ENCODE measurements at regions not wholly inside any gene's neighbourhood (a gene's known extent, or its start where the extent isn't known, plus 50 kb on each side); places are given as distances from the start of the nearest gene placed in this dataset.

- peak in 5 of 7 experiments; percentile 58 to 88 (median 80) for TF ChIP-seq CTCF (IDR thresholded peaks at IDR 0.05)
- no peak for TF ChIP-seq POLR2A (IDR thresholded peaks at IDR 0.05)
- Histone ChIP-seq H3K27me3 (no peaks in the 10 kb centered on the region), H3K4me3 (no peak overlapping the region), H3K36me3 (no peaks in the 10 kb centered on the region), H3K9me3 (no peaks in the 10 kb centered on the region), H3K4me1 (peaks cover 0 to 6% (median 0%) of the 10 kb centered on the region in 4 donors), H3K27ac (no peak overlapping the region)
- intact Hi-C loops (cut with DNase I; ENCODE audit: low total_unique reads): loop anchor here (10.0 kb wide), 1 partner anchor 176 kb away; no protein-coding TSS in a partner anchor
- 39 to 50% (median 46%) methylated on average over 5 of the region's 5 CpGs for WGBS, 5 donors
- peak; percentile 65 to 89 for DNase-seq
Measured at GRCh38 chr12:66860752-66861750, 182.2 kb upstream of the GRIP1 start.

- no peaks in the 10 kb centered on the region for H3K36me3 ChIP-seq
- H3K9me3 ChIP-seq: no peaks in the 10 kb centered on the region
- 84 to 91% (median 89%) methylated on average over 3 of the region's 3 CpGs for WGBS, 5 donors
- no peak overlapping the region for H3K27ac ChIP-seq
- H3K4me3 ChIP-seq: no peak overlapping the region
- intact Hi-C loops (cut with DNase I; ENCODE audit: low total_unique reads): loop anchor here (10.0 kb wide), 1 partner anchor 178 kb away; no protein-coding TSS in a partner anchor
- H3K4me1 ChIP-seq: peaks cover 0 to 6% (median 0%) of the 10 kb centered on the region in 4 donors
- no peak for DNase-seq
- TF ChIP-seq POLR2A (IDR thresholded peaks at IDR 0.05): no peak
- no peak for TF ChIP-seq CTCF (IDR thresholded peaks at IDR 0.05)
- TF ChIP-seq POLR2AphosphoS5 (IDR thresholded peaks at IDR 0.05): no peak
- TF ChIP-seq EP300 (IDR thresholded peaks at IDR 0.05): no peak
- no peaks in the 10 kb centered on the region for H3K27me3 ChIP-seq
Measured at GRCh38 chr12:66862356-66862985, 183.6 kb upstream of the GRIP1 start.

GRCh38 chr12:66863276-66863675 is 184.4 kb upstream of the GRIP1 start:
- Histone ChIP-seq H3K27ac (no peak overlapping the region), H3K9me3 (no peaks in the 10 kb centered on the region), H3K27me3 (no peaks in the 10 kb centered on the region), H3K4me1 (peaks cover 0 to 6% (median 0%) of the 10 kb centered on the region in 4 donors), H3K4me3 (no peak overlapping the region), H3K36me3 (no peaks in the 10 kb centered on the region)
- no peak for DNase-seq
- intact Hi-C loops (cut with DNase I; ENCODE audit: low total_unique reads): loop anchor here (10.0 kb wide), 1 partner anchor 178 kb away; no protein-coding TSS in a partner anchor
- TF ChIP-seq CTCF (IDR thresholded peaks at IDR 0.05) (no peak), POLR2AphosphoS5 (IDR thresholded peaks at IDR 0.05) (no peak), POLR2A (IDR thresholded peaks at IDR 0.05) (no peak), EP300 (IDR thresholded peaks at IDR 0.05) (no peak)
- WGBS, 5 donors: 0 to 32% (median 21%) methylated on average over 1 of the region's 1 CpG

- H3K4me1 ChIP-seq: no peaks in the 10 kb centered on the region
- no peak overlapping the region for H3K4me3 ChIP-seq
- H3K27ac ChIP-seq: no peak overlapping the region
- H3K9me3 ChIP-seq: no peaks in the 10 kb centered on the region
- DNase-seq: no peak
- no peak for TF ChIP-seq POLR2A (IDR thresholded peaks at IDR 0.05)
- no peak for TF ChIP-seq CTCF (IDR thresholded peaks at IDR 0.05)
- TF ChIP-seq POLR2AphosphoS5 (IDR thresholded peaks at IDR 0.05): no peak
- TF ChIP-seq EP300 (IDR thresholded peaks at IDR 0.05): no peak
- H3K36me3 ChIP-seq: no peaks in the 10 kb centered on the region
- H3K27me3 ChIP-seq: no peaks in the 10 kb centered on the region
- intact Hi-C loops (cut with DNase I; ENCODE audit: low total_unique reads): no loop called here
Measured at GRCh38 chr12:66877925-66878324, 199.0 kb upstream of the GRIP1 start.

Measured in stomach (tissue), 8 donors.